Femur (tissue), 1 donor: ENCODE measurements at regions not wholly inside any gene's neighbourhood (a gene's known extent, or its start where the extent isn't known, plus 50 kb on each side); places are given as distances from the start of the nearest gene placed in this dataset.

Experiments used
- DNase-seq: peaks from one replicate; pipeline ENCODE4 v3.0.0-alpha.2; 2017

DNA sequence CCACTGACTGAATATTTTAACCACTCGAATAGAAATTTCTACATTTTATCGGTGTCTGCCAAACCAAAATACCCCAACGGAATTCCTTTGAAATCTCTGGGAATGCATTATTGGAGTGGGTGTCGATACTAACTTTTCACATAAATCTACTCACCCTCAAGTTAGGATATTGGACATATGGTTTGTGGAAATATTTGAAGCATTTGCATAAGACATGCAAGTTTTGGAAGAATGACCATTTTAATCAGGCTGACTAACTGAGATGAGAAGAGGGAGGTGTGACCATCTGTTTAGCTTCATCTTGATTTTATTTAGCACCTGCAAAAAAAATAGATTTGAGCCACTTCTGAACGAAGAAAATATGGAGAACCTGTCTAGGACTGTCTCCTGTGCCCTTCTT, 61.2 kb downstream of the KLF6 start:
- DNase-seq: no peak

- DNase-seq: peak; percentile 42
Observed at GRCh38 chr10:3720228-3721019, 64.6 kb downstream of the KLF6 start.

- no peak for DNase-seq
Observed at GRCh38 chr10:3719024-3719843, 65.8 kb downstream of the KLF6 start.

DNA sequence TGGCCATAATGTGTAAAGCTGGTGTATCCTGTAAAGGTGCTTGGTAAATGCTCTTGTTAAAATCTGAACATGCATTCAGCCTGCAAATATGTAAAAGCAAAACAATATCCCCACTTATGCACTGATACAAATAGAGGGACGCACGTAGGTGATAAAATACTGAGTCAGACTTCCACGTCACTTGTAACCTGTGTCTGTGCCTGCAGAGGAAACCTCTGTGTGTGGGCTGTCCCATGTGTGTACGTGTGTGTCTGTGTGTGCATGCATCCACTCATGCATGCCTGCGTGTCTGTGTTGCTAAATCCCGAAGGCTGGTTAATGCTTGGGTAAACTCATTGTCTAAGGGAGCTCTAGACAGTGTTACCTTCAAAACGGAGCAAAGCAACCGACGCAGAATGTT, 68.9 kb downstream of the KLF6 start:
- no peak for DNase-seq

DNA sequence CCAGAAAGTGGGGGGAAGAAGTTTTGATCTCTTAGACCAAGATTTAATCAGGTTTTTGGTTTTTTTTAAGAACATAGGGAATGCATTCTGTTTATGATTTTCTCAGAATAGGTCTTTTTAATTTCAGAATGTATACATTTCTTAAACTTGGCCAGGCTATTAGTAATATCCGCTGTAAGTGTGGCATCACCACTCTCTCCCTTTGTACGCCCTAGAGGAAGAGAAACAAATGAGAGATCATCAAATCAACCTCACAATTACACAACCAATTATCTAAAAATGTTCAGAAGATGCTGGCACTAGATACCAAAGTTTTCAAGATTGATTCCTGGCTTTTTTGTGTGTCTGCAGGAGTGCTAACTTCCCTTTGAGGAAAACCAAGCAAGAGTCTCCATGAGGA, 70.0 kb downstream of the KLF6 start:
- no peak for DNase-seq

- no peak for DNase-seq
Observed at GRCh38 chr10:3714531-3714930, 70.5 kb downstream of the KLF6 start.

DNA sequence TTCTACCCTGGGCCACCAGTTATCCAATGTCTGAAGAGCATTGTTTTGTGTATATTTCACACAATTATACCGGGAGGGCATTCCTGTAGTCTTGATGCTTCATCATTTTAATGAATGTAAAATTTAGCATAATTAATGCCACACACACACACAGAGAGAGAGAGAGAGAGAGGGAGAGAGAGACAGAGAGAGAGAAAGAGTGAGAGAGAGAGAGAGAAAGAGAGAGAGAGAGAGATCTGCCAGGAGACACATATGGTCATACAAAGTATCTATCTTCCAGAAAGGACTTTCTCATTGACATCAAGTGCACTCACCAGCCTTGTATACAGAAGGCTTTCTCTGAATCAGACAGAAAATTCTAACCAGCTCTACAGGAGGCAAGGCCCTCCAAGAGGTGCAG, 72.3 kb downstream of the KLF6 start:
- no peak for DNase-seq

GRCh38 chr10:3711918-3712317, 73.1 kb downstream of the KLF6 start:
- DNase-seq: no peak

- DNase-seq: no peak
Observed at GRCh38 chr10:3710764-3711163, 74.2 kb downstream of the KLF6 start.

GRCh38 chr10:3709456-3710060, 75.5 kb downstream of the KLF6 start:
- DNase-seq: no peak

GRCh38 chr10:3708852-3709251, 76.2 kb downstream of the KLF6 start:
- DNase-seq: no peak

- no peak for DNase-seq
Observed at GRCh38 chr10:3704565-3705325, 80.3 kb downstream of the KLF6 start.

GRCh38 chr10:3702569-3702968, 82.4 kb downstream of the KLF6 start:
- DNase-seq: no peak

DNA sequence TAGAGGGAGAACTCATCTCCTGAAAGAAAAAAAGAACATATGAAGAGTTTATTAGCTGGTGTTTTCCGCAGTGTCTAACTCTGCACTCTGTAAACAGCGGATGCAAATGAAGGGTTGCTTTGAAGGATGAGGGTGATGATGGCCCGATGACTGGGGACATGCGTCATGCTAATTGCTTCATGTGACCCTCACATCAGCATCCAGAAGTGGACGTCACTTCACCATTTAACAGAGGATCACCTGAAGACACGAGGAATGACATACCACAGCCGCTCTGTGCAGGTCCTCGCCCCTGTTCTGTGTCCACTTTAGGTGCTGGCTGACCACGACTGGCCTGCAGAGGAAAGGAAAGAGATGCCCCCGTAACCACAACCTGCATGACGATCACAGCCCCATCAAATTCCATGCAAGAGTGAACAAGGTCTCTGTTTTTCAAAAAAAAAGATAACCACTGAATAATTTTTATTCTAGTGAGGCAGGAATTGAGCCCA, 82.9 kb downstream of the KLF6 start:
- DNase-seq: no peak

DNA sequence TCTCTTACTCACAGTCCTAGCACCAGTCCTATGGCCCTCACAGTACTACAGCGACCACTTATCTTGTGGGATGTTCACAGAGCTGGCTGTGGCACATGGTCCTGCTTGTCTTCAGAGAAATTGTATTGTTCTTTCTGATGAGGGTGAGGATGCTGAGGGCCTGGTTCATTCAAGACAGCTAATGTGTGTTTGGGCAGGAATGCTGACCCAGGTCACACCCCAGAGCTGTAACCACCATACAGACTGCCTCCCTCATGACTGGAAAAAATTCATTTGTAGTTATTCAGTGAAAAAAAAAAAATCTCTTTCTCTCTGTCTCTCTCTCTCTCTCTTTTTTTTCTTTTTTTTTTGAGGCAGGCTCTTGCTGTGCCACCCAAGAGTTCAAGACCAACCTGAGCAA, 83.5 kb downstream of the KLF6 start:
- DNase-seq: no peak

GRCh38 chr10:3700531-3701076, 84.4 kb downstream of the KLF6 start:
- DNase-seq: no peak

- DNase-seq: no peak
Observed at GRCh38 chr10:3699916-3700315, 85.1 kb downstream of the KLF6 start.

DNA sequence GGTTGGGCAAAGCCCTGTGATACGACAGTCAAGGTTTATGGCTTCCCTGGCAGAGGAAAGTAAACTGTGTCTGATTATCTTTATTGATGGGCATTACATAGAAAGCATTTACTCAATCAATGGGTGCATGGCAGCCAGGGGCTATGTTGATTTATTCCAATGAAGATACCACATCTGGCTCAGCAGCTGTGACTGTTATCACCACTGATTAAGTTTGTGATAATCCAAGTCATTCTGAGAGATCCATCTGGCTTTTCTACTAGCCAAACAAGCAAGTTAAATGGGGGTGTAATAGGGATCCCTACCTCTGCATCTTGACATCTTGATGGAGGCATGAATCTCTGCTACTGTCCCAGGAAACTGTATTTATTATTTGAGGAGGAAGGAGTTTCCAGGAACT, 86.7 kb downstream of the KLF6 start:
- no peak for DNase-seq

DNA sequence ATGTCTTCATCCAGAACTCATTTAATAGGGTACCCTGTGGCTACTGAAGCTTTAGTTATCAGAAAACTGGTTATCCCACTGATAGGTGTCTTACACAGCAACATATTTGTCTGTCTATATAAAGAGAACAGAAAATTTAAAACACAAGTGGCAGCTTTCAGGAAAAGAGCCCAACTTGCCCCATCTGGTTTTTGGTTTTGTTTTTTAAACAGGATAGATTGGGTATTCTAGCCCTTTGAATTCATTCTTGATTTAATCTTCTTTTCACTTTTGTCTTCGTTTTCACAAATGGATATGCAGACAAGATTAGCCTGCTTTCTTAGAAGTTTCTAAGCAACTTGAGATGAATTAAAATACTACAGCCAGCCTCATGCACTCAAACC, 91.3 kb downstream of the KLF6 start:
- DNase-seq: no peak

GRCh38 chr10:3693022-3693697, 91.8 kb downstream of the KLF6 start:
- no peak for DNase-seq

- no peak for DNase-seq
Observed at GRCh38 chr10:3692387-3692999, 92.5 kb downstream of the KLF6 start.

- DNase-seq: no peak
Observed at GRCh38 chr10:3691482-3691881, 93.5 kb downstream of the KLF6 start.
